Progenitor cell of endocrine pancreas (in vitro differentiated cells): ENCODE measurements at regions not wholly inside any gene's neighbourhood (a gene's known extent, or its start where the extent isn't known, plus 50 kb on each side); places are given as distances from the start of the nearest gene placed in this dataset.

Experiments used
- DNase-seq: peaks from one replicate; pipeline ENCODE4 v3.0.0; 2021; ENCODE audit warnings: low spot score; ENCODE audit not compliant: unreplicated experiment
- H3K27ac Mint-ChIP-seq: 2 replicates; pipeline ENCODE4 v1.8.0; 2021; ENCODE audit warnings: mild to moderate bottlenecking, moderate library complexity, mixed read lengths
- H3K27me3 Mint-ChIP-seq: 2 replicates; pipeline ENCODE4 v1.8.0; 2021; ENCODE audit warnings: mixed read lengths
- H3K36me3 Mint-ChIP-seq: 2 replicates; pipeline ENCODE4 v1.8.0; 2022; ENCODE audit warnings: mixed read lengths; ENCODE audit not compliant: insufficient read depth
- H3K4me1 Mint-ChIP-seq: 2 replicates; pipeline ENCODE4 v1.8.0; 2021; ENCODE audit warnings: low read depth, mixed read lengths
- H3K4me3 Mint-ChIP-seq: 2 replicates; pipeline ENCODE4 v1.8.0; 2021; ENCODE audit warnings: low read depth, mild to moderate bottlenecking, moderate library complexity, mixed read lengths
- H3K9me3 Mint-ChIP-seq: 2 replicates; pipeline ENCODE4 v1.8.0; 2021; ENCODE audit warnings: low read depth, mixed read lengths
- CTCF ChIP-seq: fragments of 200-600 bp; sonication (generic); IDR thresholded peaks from one replicate; pipeline ENCODE4 v1.5.0; 2021; ENCODE audit warnings: antibody characterized with exemption, mild to moderate bottlenecking; ENCODE audit not compliant: unreplicated experiment

- Mint-ChIP-seq H3K9me3 (no peaks in the 10 kb centered on the region), H3K4me3 (peak overlapping the region; percentile 11), H3K36me3 (no peaks in the 10 kb centered on the region), H3K27ac (peak overlapping the region; percentile 82), H3K4me1 (peaks cover 24% of the 10 kb centered on the region), H3K27me3 (no peaks in the 10 kb centered on the region)
- no peak for DNase-seq
- no peak for TF ChIP-seq CTCF
Observed at GRCh38 chr4:67106861-67107460, 438.3 kb downstream of the CENPC start.

GRCh38 chr4:67104145-67104544, 441.2 kb downstream of the CENPC start:
- Mint-ChIP-seq H3K9me3 (no peaks in the 10 kb centered on the region), H3K27me3 (no peaks in the 10 kb centered on the region)

GRCh38 chr4:67103001-67103747, 442.1 kb downstream of the CENPC start:
- peaks cover 24% of the 10 kb centered on the region for H3K4me1 Mint-ChIP-seq
- DNase-seq: no peak

More at GRCh38 chr4:67104145-67104544, 441.2 kb downstream of the CENPC start:
- H3K27ac Mint-ChIP-seq: peak overlapping the region; percentile 60
- no peaks in the 10 kb centered on the region for H3K36me3 Mint-ChIP-seq
- TF ChIP-seq CTCF: no peak
- DNase-seq: no peak
- H3K4me3 Mint-ChIP-seq: no peak overlapping the region
- peaks cover 24% of the 10 kb centered on the region for H3K4me1 Mint-ChIP-seq

GRCh38 chr4:67101612-67102011, 443.7 kb downstream of the CENPC start:
- Mint-ChIP-seq H3K27ac (no peak overlapping the region), H3K9me3 (no peaks in the 10 kb centered on the region), H3K36me3 (no peaks in the 10 kb centered on the region), H3K4me3 (no peak overlapping the region), H3K27me3 (no peaks in the 10 kb centered on the region), H3K4me1 (peaks cover 14% of the 10 kb centered on the region)
- no peak for DNase-seq
- no peak for TF ChIP-seq CTCF

More at GRCh38 chr4:67103001-67103747, 442.1 kb downstream of the CENPC start:
- Mint-ChIP-seq H3K4me3 (no peak overlapping the region), H3K36me3 (no peaks in the 10 kb centered on the region), H3K9me3 (no peaks in the 10 kb centered on the region), H3K27ac (no peak overlapping the region), H3K27me3 (no peaks in the 10 kb centered on the region)
- no peak for TF ChIP-seq CTCF

GRCh38 chr4:67092351-67092750, 453.0 kb downstream of the CENPC start:
- Mint-ChIP-seq H3K27ac (no peak overlapping the region), H3K4me3 (peak overlapping the region; percentile 22), H3K36me3 (no peaks in the 10 kb centered on the region), H3K27me3 (no peaks in the 10 kb centered on the region), H3K9me3 (peaks cover 2% of the 10 kb centered on the region), H3K4me1 (peaks cover 15% of the 10 kb centered on the region)
- DNase-seq: no peak
- TF ChIP-seq CTCF: no peak
